Thymus (tissue), 11 donors: ENCODE measurements at regions not wholly inside any gene's neighbourhood (a gene's known extent, or its start where the extent isn't known, plus 50 kb on each side); places are given as distances from the start of the nearest gene placed in this dataset.

Experiments
- DNase-seq, 9 donors: peaks; one replicate each; pipeline ENCODE4 v3.0.0-alpha.2; 2013; ENCODE audit warnings: low spot score in 9 of 9, low read depth in 6 of 9, missing footprints in 1 of 9
- H3K27ac ChIP-seq, 2 donors: one replicate each; pipeline ENCODE4 v1.5.1; 2013; ENCODE audit warnings: control low read depth in 1 of 2, low read depth in 1 of 2, low read length in 1 of 2, mild to moderate bottlenecking in 1 of 2, moderate library complexity in 1 of 2
- H3K27me3 ChIP-seq, 2 donors: one replicate each; pipeline ENCODE4 v1.5.1; 2013; ENCODE audit warnings: low read length in 1 of 2; ENCODE audit not compliant: control insufficient read depth in 2 of 2, insufficient read depth in 1 of 2
- H3K36me3 ChIP-seq, 2 donors: one replicate each; pipeline ENCODE4 v1.5.1; 2013; ENCODE audit warnings: low read length in 1 of 2, mild to moderate bottlenecking in 1 of 2, moderate library complexity in 1 of 2; ENCODE audit not compliant: control insufficient read depth in 2 of 2, insufficient read depth in 2 of 2
- H3K4me1 ChIP-seq, 2 donors: one replicate each; pipeline ENCODE4 v1.5.1; 2013; ENCODE audit warnings: low read length in 2 of 2; ENCODE audit not compliant: control insufficient read depth in 2 of 2, insufficient read depth in 2 of 2
- H3K4me3 ChIP-seq, 2 donors: one replicate each; pipeline ENCODE4 v1.5.1; 2013; ENCODE audit warnings: low read length in 2 of 2, control low read depth in 1 of 2, mild to moderate bottlenecking in 1 of 2
- H3K9me3 ChIP-seq, 2 donors: one replicate each; pipeline ENCODE4 v1.5.1; 2013; ENCODE audit warnings: low read length in 1 of 2, mild to moderate bottlenecking in 1 of 2; ENCODE audit not compliant: control insufficient read depth in 2 of 2, insufficient read depth in 1 of 2
- WGBS: extraction: QIAGEN DNeasy Blood & Tissue Kit; methylation state at CpG from one replicate; pipeline ENCODE4 v1.1.7; 2013; 5-methylcytosine and 5-hydroxymethylcytosine counted together
- donor health status: healthy.

DNA sequence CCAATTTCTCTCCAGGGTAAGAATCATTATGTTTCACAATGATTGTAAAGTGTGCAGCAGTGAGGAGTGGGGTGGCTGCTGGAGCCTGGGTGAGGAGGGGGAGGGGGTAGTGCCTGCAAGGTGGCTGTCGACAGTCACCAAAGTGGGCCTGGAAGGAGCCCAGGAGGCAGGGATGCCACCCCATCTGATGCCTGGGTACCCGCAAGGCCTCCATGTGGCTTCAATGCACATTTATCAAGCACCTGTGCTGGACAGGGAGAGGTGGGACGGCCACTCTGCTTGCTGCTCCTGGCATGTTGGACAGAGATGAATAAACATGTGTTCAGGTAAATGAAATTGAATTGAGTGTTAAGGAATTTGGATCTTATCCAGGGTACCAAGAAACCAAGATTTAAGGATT is 78.8 kb upstream of the DISP3 start:
- no peak for DNase-seq
- Histone ChIP-seq H3K27ac (no peak overlapping the region), H3K27me3 (no peaks in the 10 kb centered on the region), H3K9me3 (no peaks in the 10 kb centered on the region), H3K4me3 (no peak overlapping the region), H3K36me3 (no peaks in the 10 kb centered on the region), H3K4me1 (no peaks in the 10 kb centered on the region)
- WGBS = 95% methylated on average over 3 of the region's 3 CpGs

DNA sequence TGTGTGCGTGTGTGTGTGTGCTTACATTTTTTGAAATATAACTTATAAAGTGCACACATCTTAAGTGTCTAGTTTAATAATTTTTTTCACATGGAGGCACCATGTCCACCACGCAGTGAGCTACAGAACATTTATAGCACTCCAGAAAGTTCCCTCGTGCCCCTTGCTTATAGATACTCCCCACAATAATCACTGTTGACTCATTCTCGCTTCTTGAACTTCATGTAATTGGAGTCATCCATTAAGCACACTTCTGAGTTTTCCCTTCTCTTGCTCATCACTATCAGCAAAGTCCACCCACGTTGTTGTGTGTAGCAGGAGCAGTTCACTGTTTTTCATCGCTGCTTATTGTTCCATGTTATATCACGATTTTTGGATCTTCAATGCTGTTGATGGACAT is 78.4 kb upstream of the DISP3 start:
- H3K27ac ChIP-seq = no peak overlapping the region
- no peak overlapping the region for H3K4me3 ChIP-seq
- H3K36me3 ChIP-seq = no peaks in the 10 kb centered on the region
- H3K4me1 ChIP-seq = no peaks in the 10 kb centered on the region
- DNase-seq = no peak
- WGBS = 91% methylated on average over 7 of the region's 7 CpGs
- no peaks in the 10 kb centered on the region for H3K27me3 ChIP-seq
- H3K9me3 ChIP-seq = no peaks in the 10 kb centered on the region

DNA sequence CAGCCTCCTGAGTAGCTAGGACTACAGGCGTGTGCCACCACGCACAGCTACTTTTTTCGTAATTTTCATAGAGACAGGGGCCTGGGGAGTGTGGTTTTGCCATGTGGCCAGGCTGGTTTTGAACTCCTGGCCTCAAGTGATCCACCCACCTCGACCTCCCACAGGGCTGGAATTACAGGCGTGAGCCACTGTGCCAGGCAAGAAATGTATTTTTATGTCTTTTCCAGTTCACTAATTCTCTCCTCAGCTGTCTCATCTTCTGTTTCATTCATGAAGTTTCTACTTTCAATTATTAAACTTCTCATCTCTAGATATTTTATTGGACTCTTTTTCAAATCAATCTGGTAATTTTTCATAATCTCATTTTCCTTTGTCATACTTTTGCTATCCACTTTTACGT is 72.1 kb upstream of the DISP3 start:
- H3K36me3 ChIP-seq = no peaks in the 10 kb centered on the region
- H3K4me1 ChIP-seq = peaks cover 11 to 18% of the 10 kb centered on the region in 2 donors
- no peak overlapping the region for H3K4me3 ChIP-seq
- no peak for DNase-seq
- peaks cover 0 to 17% of the 10 kb centered on the region in 2 donors for H3K9me3 ChIP-seq
- no peaks in the 10 kb centered on the region for H3K27me3 ChIP-seq
- peak overlapping the region in 1 of 2 donors; percentile 37 for H3K27ac ChIP-seq
- 43% methylated on average over 6 of the region's 6 CpGs for WGBS

DNA sequence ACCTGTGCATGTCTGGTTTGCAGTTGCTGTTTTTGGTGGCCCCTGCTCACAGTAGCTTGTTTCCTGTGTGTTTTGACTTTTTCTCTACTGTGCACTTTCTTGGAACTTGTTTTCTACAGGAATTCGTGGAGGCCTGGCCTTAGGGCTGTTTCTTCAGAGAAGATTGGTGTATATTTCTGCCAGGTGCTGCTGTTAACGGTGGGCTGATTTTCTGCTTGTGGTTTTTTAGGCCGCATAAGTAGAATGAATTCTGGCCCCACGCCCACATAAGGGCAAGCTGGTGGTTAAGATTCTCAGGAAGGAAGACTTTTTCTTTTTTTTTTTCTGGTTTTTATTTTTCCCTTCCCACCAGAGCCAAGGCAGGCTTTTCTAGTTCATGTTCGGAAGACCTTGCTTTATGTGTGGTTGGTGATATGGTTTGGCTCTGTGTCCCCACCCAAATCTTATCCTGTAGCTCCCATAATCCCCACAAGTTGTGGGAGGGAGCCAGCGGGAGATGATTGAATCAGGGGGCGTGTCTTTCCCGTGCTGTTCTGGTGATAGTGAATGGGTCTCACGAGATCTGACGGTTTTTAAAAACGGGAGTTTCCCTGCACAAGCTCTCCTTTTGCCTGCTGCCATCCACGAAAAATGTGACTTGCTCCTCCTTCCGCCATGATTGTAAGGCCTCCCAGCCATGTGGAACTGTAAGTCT is 71.5 kb upstream of the DISP3 start:
- H3K4me3 ChIP-seq = no peak overlapping the region
- H3K9me3 ChIP-seq = peaks cover 0 to 17% of the 10 kb centered on the region in 2 donors
- H3K4me1 ChIP-seq = peaks cover 11 to 18% of the 10 kb centered on the region in 2 donors
- peak in 6 of 9 donors; percentile 13 to 69 (median 34) for DNase-seq
- peak overlapping the region in 1 of 2 donors; percentile 37 for H3K27ac ChIP-seq
- no peaks in the 10 kb centered on the region for H3K36me3 ChIP-seq
- no peaks in the 10 kb centered on the region for H3K27me3 ChIP-seq
- WGBS = 25% methylated on average over 13 of the region's 13 CpGs

DNA sequence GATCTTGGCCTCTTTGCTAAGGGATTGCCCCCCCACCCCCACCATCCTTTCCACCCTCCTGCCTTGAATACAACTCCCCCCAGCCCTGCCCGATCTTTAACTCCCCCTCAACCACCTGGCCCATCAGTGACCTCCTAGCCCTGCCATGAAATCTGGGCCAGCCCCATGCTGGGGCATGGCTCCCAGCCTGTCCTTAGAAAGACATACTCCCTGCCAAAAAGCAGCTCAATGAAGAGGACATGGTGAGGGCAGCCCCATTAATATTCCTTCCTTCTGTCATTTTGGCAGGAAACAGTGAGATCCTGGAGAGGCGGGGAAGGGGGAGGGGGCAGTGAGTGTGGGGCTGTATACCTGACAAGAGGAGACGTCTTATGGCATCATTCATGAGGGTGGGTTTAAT is 66.8 kb upstream of the DISP3 start:
- peaks cover 9 to 14% of the 10 kb centered on the region in 2 donors for H3K4me1 ChIP-seq
- H3K27ac ChIP-seq = no peak overlapping the region
- WGBS = 97% methylated on average over 3 of the region's 3 CpGs
- H3K9me3 ChIP-seq = peaks cover 0 to 13% of the 10 kb centered on the region in 2 donors
- no peak overlapping the region for H3K4me3 ChIP-seq
- H3K36me3 ChIP-seq = no peaks in the 10 kb centered on the region
- DNase-seq = no peak
- peaks cover 0 to 2% of the 10 kb centered on the region in 2 donors for H3K27me3 ChIP-seq

DNA sequence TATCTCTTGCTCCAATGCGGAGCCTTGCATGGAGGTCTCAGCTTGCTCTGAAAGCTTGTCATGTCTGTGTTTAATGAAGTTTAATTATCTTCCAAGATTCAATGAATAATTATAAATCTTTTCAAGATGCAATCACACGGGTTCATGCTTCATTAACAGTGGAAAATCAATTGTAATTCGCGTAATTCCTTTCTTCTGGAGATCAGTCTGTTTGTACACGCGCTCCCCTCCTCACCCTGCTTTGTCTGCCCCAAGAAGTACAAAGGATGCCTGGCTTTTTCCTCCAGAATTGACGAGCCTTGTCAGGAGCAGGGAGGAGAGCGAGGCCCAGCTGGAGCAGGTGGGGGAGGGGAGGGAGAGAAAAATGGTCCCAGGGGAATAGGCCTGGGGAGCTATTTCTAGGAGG is 65.0 kb upstream of the DISP3 start:
- Histone ChIP-seq H3K27me3 (peaks cover 0 to 2% of the 10 kb centered on the region in 2 donors), H3K4me3 (no peak overlapping the region), H3K4me1 (no peaks in the 10 kb centered on the region), H3K9me3 (peaks cover 0 to 4% of the 10 kb centered on the region in 2 donors), H3K36me3 (no peaks in the 10 kb centered on the region), H3K27ac (no peak overlapping the region)
- DNase-seq = no peak
- WGBS = 85% methylated on average over 8 of the region's 8 CpGs

DNA sequence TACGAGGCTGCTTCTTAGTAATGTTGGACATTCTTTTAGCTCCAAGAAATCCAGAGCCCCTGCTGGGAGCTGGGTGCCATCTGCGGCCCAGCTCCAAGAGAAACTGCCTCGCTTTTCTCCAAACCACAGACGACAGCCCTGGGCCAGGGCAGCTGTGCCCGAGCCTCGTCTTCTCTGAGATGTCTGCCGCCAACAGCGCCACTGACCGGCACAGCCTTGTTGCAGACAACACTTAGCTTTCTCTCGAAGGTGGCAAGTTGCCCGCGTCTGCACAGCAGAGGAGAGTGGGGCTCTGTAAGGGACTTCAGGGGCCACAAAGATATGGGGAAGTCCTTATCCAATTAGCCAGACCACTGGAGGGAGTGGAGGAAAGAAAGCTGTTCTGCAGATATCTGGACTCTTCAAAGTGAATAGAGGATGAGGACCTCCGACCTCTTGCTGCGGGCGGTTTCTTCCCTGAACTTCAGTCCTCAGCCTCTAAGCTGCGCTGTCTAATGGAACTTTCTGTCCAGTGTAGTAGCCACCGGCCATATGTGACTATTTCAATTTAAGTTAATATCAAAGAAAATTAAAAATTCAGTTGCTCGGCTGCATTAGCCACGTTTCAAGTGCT is 63.9 kb upstream of the DISP3 start:
- H3K4me1 ChIP-seq = no peaks in the 10 kb centered on the region
- H3K36me3 ChIP-seq = no peaks in the 10 kb centered on the region
- H3K27me3 ChIP-seq = peaks cover 0 to 2% of the 10 kb centered on the region in 2 donors
- peaks cover 0 to 4% of the 10 kb centered on the region in 2 donors for H3K9me3 ChIP-seq
- H3K4me3 ChIP-seq = no peak overlapping the region
- no peak for DNase-seq
- no peak overlapping the region for H3K27ac ChIP-seq
- 94% methylated on average over 19 of the region's 19 CpGs for WGBS

DNA sequence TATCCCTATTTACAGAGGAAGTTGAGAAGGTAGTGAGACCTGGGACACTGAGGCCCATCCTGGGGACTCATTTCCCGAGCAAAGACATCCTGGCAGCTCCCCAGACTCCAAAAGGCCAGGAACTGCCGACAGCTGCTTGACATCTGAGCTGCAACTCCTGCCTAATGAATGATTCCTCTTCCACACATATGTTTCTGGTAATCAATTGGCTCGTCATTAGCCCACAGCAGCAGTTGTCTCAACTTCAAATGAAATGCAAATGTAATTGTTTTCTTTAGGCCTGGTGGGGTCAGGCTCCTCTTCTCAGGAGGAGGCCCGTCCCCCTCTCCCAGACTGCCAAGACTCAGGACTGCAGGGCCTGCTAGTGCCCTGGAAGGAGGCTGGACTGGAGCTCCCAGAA is 61.8 kb upstream of the DISP3 start:
- 71% methylated on average over 4 of the region's 4 CpGs for WGBS
- Histone ChIP-seq H3K36me3 (no peaks in the 10 kb centered on the region), H3K27me3 (peaks cover 0 to 2% of the 10 kb centered on the region in 2 donors), H3K4me1 (no peaks in the 10 kb centered on the region), H3K9me3 (no peaks in the 10 kb centered on the region), H3K27ac (no peak overlapping the region), H3K4me3 (no peak overlapping the region)
- DNase-seq = no peak

DNA sequence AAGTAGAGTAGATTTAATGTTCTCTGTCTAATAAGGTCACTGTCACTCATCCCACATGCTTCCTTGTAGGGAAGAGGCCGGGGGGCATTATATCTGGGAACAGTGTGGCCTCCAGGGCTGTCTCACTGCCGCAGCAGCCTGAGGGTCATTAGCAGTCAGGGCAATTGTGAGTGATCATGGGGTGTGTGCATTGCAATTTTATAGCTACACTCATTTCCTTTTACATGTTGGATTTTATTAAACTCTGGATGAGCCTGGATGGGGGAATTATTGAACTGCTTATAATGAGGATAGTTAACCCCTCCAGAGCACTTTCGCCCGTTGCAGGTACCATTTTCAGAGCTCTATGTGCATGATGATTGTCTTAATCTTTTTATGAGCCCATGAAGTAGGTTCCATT is 60.9 kb upstream of the DISP3 start:
- H3K27ac ChIP-seq = no peak overlapping the region
- H3K4me3 ChIP-seq = no peak overlapping the region
- H3K4me1 ChIP-seq = no peaks in the 10 kb centered on the region
- H3K27me3 ChIP-seq = peaks cover 0 to 2% of the 10 kb centered on the region in 2 donors
- H3K36me3 ChIP-seq = no peaks in the 10 kb centered on the region
- DNase-seq = no peak
- 96% methylated on average over 4 of the region's 4 CpGs for WGBS
- H3K9me3 ChIP-seq = no peaks in the 10 kb centered on the region
